Adrenal gland (tissue), 5 donors: ENCODE measurements at regions not wholly inside any gene's neighbourhood (a gene's known extent, or its start where the extent isn't known, plus 50 kb on each side); places are given as distances from the start of the nearest gene placed in this dataset.

Source experiments
- POLR2A ChIP-seq, 2 donors: fragments of 450-650 bp; IDR thresholded peaks; one replicate each; pipeline ENCODE4 v1.6.1; 2017; ENCODE audit warnings: antibody characterized with exemption in 2 of 2, mild to moderate bottlenecking in 2 of 2, moderate library complexity in 1 of 2
- TF ChIP-seq, protein P1 (sequence below), 6 experiments: fragments of 450-650 bp in 4 of 6; fragments of 200-600 bp in 2 of 6; sonication (generic) in 1 of 6; IDR thresholded peaks; 1 replicate in 5 of 6; 2 replicates in 1 of 6; pipeline versions ENCODE4 v1.5.1 to v1.8.0; 2016 to 2021; ENCODE audit warnings: antibody characterized with exemption in 6 of 6, mild to moderate bottlenecking in 2 of 6, moderate library complexity in 1 of 6
- donor health status: DM: no; HTN: no; CAD: no.

DNA sequence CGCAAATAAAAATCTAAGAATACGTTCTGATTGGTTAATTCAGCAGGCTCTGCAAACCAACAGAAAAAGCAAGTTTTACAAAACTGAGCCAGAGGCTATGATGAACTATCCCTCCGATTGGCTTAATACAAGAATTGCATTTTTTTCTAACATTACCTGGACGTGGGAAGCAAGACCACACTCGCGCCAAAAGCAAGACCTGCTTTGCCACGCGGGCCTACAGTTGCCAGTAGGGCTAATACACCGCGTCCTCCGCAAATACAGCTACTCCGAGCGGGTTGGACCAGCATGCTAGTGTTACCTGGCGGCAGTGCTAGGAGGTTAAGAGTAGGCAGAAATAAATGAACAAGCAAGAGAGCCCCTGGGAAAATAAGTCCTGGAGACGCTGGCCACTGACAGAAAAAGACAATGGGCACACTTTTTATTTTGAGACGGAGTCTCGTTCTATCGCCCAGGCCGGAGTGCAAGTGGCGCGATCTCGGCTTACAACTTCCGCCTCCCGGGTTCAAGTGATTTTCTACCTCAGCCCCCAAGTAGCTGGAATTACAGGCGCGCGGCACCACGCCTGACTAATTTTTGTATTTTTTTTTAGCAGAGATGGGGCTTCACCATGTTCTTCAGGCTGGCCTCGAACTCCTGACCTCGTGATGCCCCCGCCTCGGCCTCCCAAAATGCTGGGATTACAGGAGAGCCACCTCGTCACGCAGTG lies 131.9 kb upstream of the BTN3A2 start:
- TF ChIP-seq, protein P1, sequence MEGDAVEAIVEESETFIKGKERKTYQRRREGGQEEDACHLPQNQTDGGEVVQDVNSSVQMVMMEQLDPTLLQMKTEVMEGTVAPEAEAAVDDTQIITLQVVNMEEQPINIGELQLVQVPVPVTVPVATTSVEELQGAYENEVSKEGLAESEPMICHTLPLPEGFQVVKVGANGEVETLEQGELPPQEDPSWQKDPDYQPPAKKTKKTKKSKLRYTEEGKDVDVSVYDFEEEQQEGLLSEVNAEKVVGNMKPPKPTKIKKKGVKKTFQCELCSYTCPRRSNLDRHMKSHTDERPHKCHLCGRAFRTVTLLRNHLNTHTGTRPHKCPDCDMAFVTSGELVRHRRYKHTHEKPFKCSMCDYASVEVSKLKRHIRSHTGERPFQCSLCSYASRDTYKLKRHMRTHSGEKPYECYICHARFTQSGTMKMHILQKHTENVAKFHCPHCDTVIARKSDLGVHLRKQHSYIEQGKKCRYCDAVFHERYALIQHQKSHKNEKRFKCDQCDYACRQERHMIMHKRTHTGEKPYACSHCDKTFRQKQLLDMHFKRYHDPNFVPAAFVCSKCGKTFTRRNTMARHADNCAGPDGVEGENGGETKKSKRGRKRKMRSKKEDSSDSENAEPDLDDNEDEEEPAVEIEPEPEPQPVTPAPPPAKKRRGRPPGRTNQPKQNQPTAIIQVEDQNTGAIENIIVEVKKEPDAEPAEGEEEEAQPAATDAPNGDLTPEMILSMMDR (IDR thresholded peaks at IDR 0.05), result peak in 1 of 6 experiments; percentile 16
- TF ChIP-seq POLR2A (IDR thresholded peaks at IDR 0.05), result peak in 1 of 2 donors; percentile 40
